ENCODE measurements at regions not wholly inside any gene's neighbourhood (a gene's known extent, or its start where the extent isn't known, plus 50 kb on each side); places are given as distances from the start of the nearest gene placed in this dataset.

GRCh38 chr3:86225461-86225860 is 765.5 kb downstream of the VGLL3 start:
- no peak for DNase-seq (ENCODE audit: insufficient read length, low spot score)
- no peak for FAIRE-seq

- no peak for DNase-seq (ENCODE audit: insufficient read length, low spot score)
- no peak for FAIRE-seq
These were observed 769.3 kb downstream of the VGLL3 start for GRCh38 chr3:86221601-86222000.

- no peak for DNase-seq (ENCODE audit: insufficient read length, low spot score)
- no peak for FAIRE-seq
These were observed 782.2 kb downstream of the VGLL3 start for GRCh38 chr3:86208772-86209171.

GRCh38 chr3:86182606-86183005 is 808.3 kb downstream of the VGLL3 start:
- FAIRE-seq (no peak), DNase-seq (ENCODE audit: insufficient read length, low spot score) (no peak)

- FAIRE-seq (no peak), DNase-seq (ENCODE audit: insufficient read length, low spot score) (peak; percentile 3)
These were observed 810.3 kb downstream of the VGLL3 start for GRCh38 chr3:86180696-86181095.

GRCh38 chr3:86178095-86178494 is 812.9 kb downstream of the VGLL3 start:
- FAIRE-seq (no peak), DNase-seq (ENCODE audit: insufficient read length, low spot score) (no peak)

- FAIRE-seq: no peak
These were observed 814.5 kb downstream of the VGLL3 start for GRCh38 chr3:86176445-86176784.

GRCh38 chr3:86175593-86176444 is 815.1 kb downstream of the VGLL3 start:
- FAIRE-seq (no peak), DNase-seq (ENCODE audit: insufficient read length, low spot score) (no peak)

More at GRCh38 chr3:86176445-86176784, 814.5 kb downstream of the VGLL3 start:
- DNase-seq (ENCODE audit: insufficient read length, low spot score): no peak

- DNase-seq (ENCODE audit: insufficient read length, low spot score): no peak
- FAIRE-seq: no peak
These were observed 815.9 kb downstream of the VGLL3 start for GRCh38 chr3:86175051-86175536.

- no peak for DNase-seq (ENCODE audit: insufficient read length, low spot score)
- FAIRE-seq: no peak
These were observed 817.5 kb downstream of the VGLL3 start for GRCh38 chr3:86173401-86173800.

- DNase-seq (ENCODE audit: insufficient read length, low spot score): no peak
- FAIRE-seq: no peak
These were observed 822.4 kb downstream of the VGLL3 start for GRCh38 chr3:86168512-86168911.

GRCh38 chr3:86162521-86162920 is 828.4 kb downstream of the VGLL3 start:
- DNase-seq (ENCODE audit: insufficient read length, low spot score) (no peak), FAIRE-seq (no peak)

- FAIRE-seq (no peak), DNase-seq (ENCODE audit: insufficient read length, low spot score) (no peak)
These were observed 829.5 kb downstream of the VGLL3 start for GRCh38 chr3:86161493-86161892.

GRCh38 chr3:86152620-86153019 is 838.3 kb downstream of the VGLL3 start:
- no peak for DNase-seq (ENCODE audit: insufficient read length, low spot score)
- no peak for FAIRE-seq

- DNase-seq (ENCODE audit: insufficient read length, low spot score) (no peak), FAIRE-seq (no peak)
These were observed 841.9 kb downstream of the VGLL3 start for GRCh38 chr3:86149054-86149453.

GRCh38 chr3:86147119-86147518 is 843.8 kb downstream of the VGLL3 start:
- no peak for FAIRE-seq

GRCh38 chr3:86126552-86126951 is 864.4 kb downstream of the VGLL3 start:
- DNase-seq (ENCODE audit: insufficient read length, low spot score) (no peak), FAIRE-seq (no peak)

More at GRCh38 chr3:86147119-86147518, 843.8 kb downstream of the VGLL3 start:
- DNase-seq (ENCODE audit: insufficient read length, low spot score): no peak

All from HTR-8/SVneo (cell line).